Vagina (tissue), 2 donors: ENCODE measurements at regions not wholly inside any gene's neighbourhood (a gene's known extent, or its start where the extent isn't known, plus 50 kb on each side); places are given as distances from the start of the nearest gene placed in this dataset.

Experiments used
- DNase-seq, 2 donors: peaks; one replicate each; pipeline ENCODE4 v3.0.0-alpha.2; 2017; ENCODE audit errors: extremely low spot score in 2 of 2
- H3K27ac ChIP-seq: fragments of 200-600 bp; sonication (generic); one replicate; pipeline ENCODE4 v1.5.1; 2019
- H3K27me3 ChIP-seq: fragments of 200-600 bp; sonication (generic); one replicate; pipeline ENCODE4 v1.5.1; 2019
- H3K36me3 ChIP-seq, 2 donors: fragments of 200-600 bp; sonication (generic); one replicate each; pipeline ENCODE4 v1.5.1; 2017 to 2019
- H3K4me1 ChIP-seq: fragments of 200-600 bp; sonication (generic); one replicate; pipeline ENCODE4 v1.5.1; 2019
- H3K4me3 ChIP-seq, 2 donors: fragments of 200-600 bp; sonication (generic); 1 replicate in 1 of 2; 2 replicates in 1 of 2; pipeline ENCODE4 v1.5.1; 2016 to 2019
- H3K9me3 ChIP-seq: fragments of 200-600 bp; sonication (generic); one replicate; pipeline ENCODE4 v1.5.1; 2019
- CTCF ChIP-seq, 3 experiments: fragments of 450-650 bp in 2 of 3; fragments of 200-600 bp in 1 of 3; sonication (generic) in 1 of 3; IDR thresholded peaks; one replicate each; pipeline ENCODE4 v1.5.1; 2017 to 2019; ENCODE audit warnings: antibody characterized with exemption in 3 of 3, mild to moderate bottlenecking in 2 of 3, moderate library complexity in 2 of 3
- POLR2A ChIP-seq, 2 donors: fragments of 450-650 bp; IDR thresholded peaks; one replicate each; pipeline ENCODE4 v1.6.1; 2017; ENCODE audit warnings: antibody characterized with exemption in 2 of 2, mild to moderate bottlenecking in 2 of 2, moderate library complexity in 2 of 2
- POLR2AphosphoS5 ChIP-seq, 2 donors: sonication (generic); formaldehyde crosslinking; IDR thresholded peaks; one replicate each; pipeline ENCODE4 v1.9.0; 2017; ENCODE audit warnings: antibody characterized with exemption in 2 of 2, mild to moderate bottlenecking in 2 of 2, low read depth in 1 of 2; ENCODE audit not compliant: insufficient read depth in 1 of 2
- intact Hi-C: fragments of 100-400 bp; cut with DNase I; formaldehyde crosslinking; loops from one replicate; pipeline ENCODE4 v1.15.1; 2023

GRCh38 chr2:192373221-192373620 is 178.5 kb upstream of the TMEFF2 start:
- Histone ChIP-seq H3K4me1 (no peaks in the 10 kb centered on the region), H3K36me3 (no peaks in the 10 kb centered on the region), H3K4me3 (no peak overlapping the region), H3K27ac (no peak overlapping the region), H3K9me3 (no peaks in the 10 kb centered on the region), H3K27me3 (no peaks in the 10 kb centered on the region)
- TF ChIP-seq CTCF (IDR thresholded peaks at IDR 0.05), result no peak
- TF ChIP-seq POLR2AphosphoS5 (IDR thresholded peaks at IDR 0.05; ENCODE audit: insufficient read depth in 1 of 2, low read depth in 1 of 2), result no peak
- TF ChIP-seq POLR2A (IDR thresholded peaks at IDR 0.05), result no peak
- intact Hi-C loops, result no loop called here
- DNase-seq, result no peak

GRCh38 chr2:192369969-192370368 is 175.2 kb upstream of the TMEFF2 start:
- no peaks in the 10 kb centered on the region for H3K4me1 ChIP-seq
- H3K36me3 ChIP-seq, result no peaks in the 10 kb centered on the region
- no peak overlapping the region for H3K4me3 ChIP-seq
- no peaks in the 10 kb centered on the region for H3K27me3 ChIP-seq
- TF ChIP-seq POLR2A (IDR thresholded peaks at IDR 0.05) (no peak), CTCF (IDR thresholded peaks at IDR 0.05) (no peak), POLR2AphosphoS5 (IDR thresholded peaks at IDR 0.05; ENCODE audit: insufficient read depth in 1 of 2, low read depth in 1 of 2) (no peak)
- no peak overlapping the region for H3K27ac ChIP-seq
- DNase-seq, result no peak
- H3K9me3 ChIP-seq, result no peaks in the 10 kb centered on the region
- intact Hi-C loops, result no loop called here

- DNase-seq, result no peak
- H3K27me3 ChIP-seq, result no peaks in the 10 kb centered on the region
- no peaks in the 10 kb centered on the region for H3K4me1 ChIP-seq
- intact Hi-C loops, result no loop called here
- H3K36me3 ChIP-seq, result no peaks in the 10 kb centered on the region
- no peaks in the 10 kb centered on the region for H3K9me3 ChIP-seq
- TF ChIP-seq POLR2AphosphoS5 (IDR thresholded peaks at IDR 0.05; ENCODE audit: insufficient read depth in 1 of 2, low read depth in 1 of 2) (no peak), POLR2A (IDR thresholded peaks at IDR 0.05) (no peak), CTCF (IDR thresholded peaks at IDR 0.05) (no peak)
- H3K4me3 ChIP-seq, result no peak overlapping the region
- H3K27ac ChIP-seq, result no peak overlapping the region
Observed at GRCh38 chr2:192357217-192357616, 162.5 kb upstream of the TMEFF2 start.

GRCh38 chr2:192354512-192355244 is 159.9 kb upstream of the TMEFF2 start:
- Histone ChIP-seq H3K36me3 (no peaks in the 10 kb centered on the region), H3K27ac (no peak overlapping the region), H3K4me3 (no peak overlapping the region), H3K4me1 (no peaks in the 10 kb centered on the region), H3K27me3 (no peaks in the 10 kb centered on the region), H3K9me3 (no peaks in the 10 kb centered on the region)
- no peak for DNase-seq
- intact Hi-C loops, result no loop called here
- TF ChIP-seq POLR2A (IDR thresholded peaks at IDR 0.05) (no peak), CTCF (IDR thresholded peaks at IDR 0.05) (no peak), POLR2AphosphoS5 (IDR thresholded peaks at IDR 0.05; ENCODE audit: insufficient read depth in 1 of 2, low read depth in 1 of 2) (no peak)

GRCh38 chr2:192347542-192347941 is 152.8 kb upstream of the TMEFF2 start:
- H3K4me3 ChIP-seq, result no peak overlapping the region
- intact Hi-C loops, result no loop called here
- H3K36me3 ChIP-seq, result no peaks in the 10 kb centered on the region
- no peak overlapping the region for H3K27ac ChIP-seq
- no peak for DNase-seq
- H3K9me3 ChIP-seq, result no peaks in the 10 kb centered on the region
- TF ChIP-seq POLR2AphosphoS5 (IDR thresholded peaks at IDR 0.05; ENCODE audit: insufficient read depth in 1 of 2, low read depth in 1 of 2) (no peak), POLR2A (IDR thresholded peaks at IDR 0.05) (no peak), CTCF (IDR thresholded peaks at IDR 0.05) (no peak)
- H3K4me1 ChIP-seq, result no peaks in the 10 kb centered on the region
- H3K27me3 ChIP-seq, result no peaks in the 10 kb centered on the region
